OCI-LY3 (cell line): ENCODE measurements at regions not wholly inside any gene's neighbourhood (a gene's known extent, or its start where the extent isn't known, plus 50 kb on each side); places are given as distances from the start of the nearest gene placed in this dataset.

Experiments
- H2AFZ ChIP-seq: fragments of 200-600, 300-600 bp; shearing (Covaris generic); 2 replicates; pipeline ENCODE4 v1.6.0; 2014; ENCODE audit warnings: antibody characterized with exemption, low read depth, low read length
- H3K27ac ChIP-seq: fragments of 200-600, 300-600 bp; sonication (generic); 2 replicates; pipeline ENCODE4 v1.5.1; 2014; ENCODE audit warnings: mild to moderate bottlenecking, low read length, moderate library complexity, mixed read lengths
- H3K27me3 ChIP-seq: fragments of 200-600, 300-600 bp; sonication (generic); 2 replicates; pipeline ENCODE4 v1.6.1; 2014; ENCODE audit warnings: low read depth, low read length, mixed read lengths
- H3K36me3 ChIP-seq: fragments of 200-600, 300-600 bp; sonication (generic); replicated peaks from 2 replicates; pipeline ENCODE3; 2014; ENCODE audit warnings: low read depth, low read length, mixed read lengths
- H3K4me1 ChIP-seq: fragments of 300-600, 200-600 bp; sonication (generic); 2 replicates; pipeline ENCODE4 v1.6.1; 2014; ENCODE audit warnings: low read length, mixed read lengths
- H3K4me2 ChIP-seq: fragments of 200-600, 300-600 bp; sonication (generic); 2 replicates; pipeline ENCODE4 v1.6.1; 2014; ENCODE audit warnings: low read length, mixed read lengths
- H3K4me3 ChIP-seq: fragments of 300-600, 200-600 bp; sonication (generic); 2 replicates; pipeline ENCODE4 v1.5.1; 2014; ENCODE audit warnings: antibody characterized with exemption, mild to moderate bottlenecking, low read length, moderate library complexity
- H3K79me2 ChIP-seq: fragments of 300-600, 200-600 bp; shearing (Covaris generic); 2 replicates; pipeline ENCODE4 v1.6.1; 2014; ENCODE audit warnings: mild to moderate bottlenecking, low read length, mixed read lengths
- H3K9ac ChIP-seq: fragments of 300-600, 200-600 bp; shearing (Covaris generic); 2 replicates; pipeline ENCODE4 v1.6.0; 2014; ENCODE audit warnings: mild to moderate bottlenecking, low read length, moderate library complexity
- H3K9me3 ChIP-seq: fragments of 200-600, 300-600 bp; shearing (Covaris generic); 2 replicates; pipeline ENCODE4 v1.6.1; 2014; ENCODE audit warnings: low read length, mixed read lengths; ENCODE audit not compliant: insufficient read depth
- H4K20me1 ChIP-seq: fragments of 200-600, 300-600 bp; sonication (generic); 2 replicates; pipeline ENCODE4 v1.6.1; 2016; ENCODE audit warnings: low read length, mixed read lengths; ENCODE audit not compliant: insufficient read depth
- CTCF ChIP-seq: fragments of 200-600, 300-600 bp; sonication (generic); IDR thresholded peaks from 2 replicates; pipeline ENCODE4 v1.5.1; 2014; ENCODE audit warnings: antibody characterized with exemption, low read length, low read depth
- EZH2phosphoT487 ChIP-seq: fragments of 200-600 bp; shearing (Covaris generic); IDR thresholded peaks from 2 replicates; pipeline ENCODE4 v1.6.1; 2018; ENCODE audit warnings: antibody characterized with exemption, mixed run types, low read depth

GRCh38 chr1:222931023-222931422 is 116.2 kb downstream of the DISP1 start:
- Histone ChIP-seq H3K4me1 (no peaks in the 10 kb centered on the region), H3K27me3 (no peaks in the 10 kb centered on the region), H3K36me3 (no peaks in the 10 kb centered on the region), H2AFZ (no peak overlapping the region), H3K9me3 (no peaks in the 10 kb centered on the region), H3K9ac (no peak overlapping the region), H3K79me2 (no peaks in the 10 kb centered on the region), H3K27ac (no peak overlapping the region), H4K20me1 (no peaks in the 10 kb centered on the region), H3K4me2 (no peak overlapping the region), H3K4me3 (no peak overlapping the region)
- TF ChIP-seq EZH2phosphoT487 (no peak), CTCF (no peak)

- no peak overlapping the region for H3K4me3 ChIP-seq
- TF ChIP-seq CTCF (no peak), EZH2phosphoT487 (no peak)
- no peak overlapping the region for H2AFZ ChIP-seq
- no peaks in the 10 kb centered on the region for H3K4me1 ChIP-seq
- no peak overlapping the region for H3K4me2 ChIP-seq
- H3K27ac ChIP-seq, result no peak overlapping the region
- no peaks in the 10 kb centered on the region for H3K36me3 ChIP-seq
- no peaks in the 10 kb centered on the region for H3K79me2 ChIP-seq
- H4K20me1 ChIP-seq, result no peaks in the 10 kb centered on the region
- no peaks in the 10 kb centered on the region for H3K27me3 ChIP-seq
- no peaks in the 10 kb centered on the region for H3K9me3 ChIP-seq
- no peak overlapping the region for H3K9ac ChIP-seq
Observed at GRCh38 chr1:222933273-222933672, 118.4 kb downstream of the DISP1 start.

GRCh38 chr1:222935239-222935900 is 120.5 kb downstream of the DISP1 start:
- Histone ChIP-seq H3K9me3 (no peaks in the 10 kb centered on the region), H3K79me2 (no peaks in the 10 kb centered on the region), H3K27me3 (no peaks in the 10 kb centered on the region), H4K20me1 (no peaks in the 10 kb centered on the region), H3K9ac (no peak overlapping the region), H3K27ac (no peak overlapping the region), H2AFZ (no peak overlapping the region), H3K4me1 (no peaks in the 10 kb centered on the region), H3K36me3 (no peaks in the 10 kb centered on the region), H3K4me2 (no peak overlapping the region), H3K4me3 (no peak overlapping the region)
- no peak for TF ChIP-seq CTCF
- TF ChIP-seq EZH2phosphoT487, result no peak

GRCh38 chr1:222936042-222936441 is 121.2 kb downstream of the DISP1 start:
- Histone ChIP-seq H3K4me3 (no peak overlapping the region), H3K27ac (no peak overlapping the region), H3K9ac (no peak overlapping the region), H4K20me1 (no peaks in the 10 kb centered on the region), H3K9me3 (no peaks in the 10 kb centered on the region), H2AFZ (no peak overlapping the region), H3K79me2 (no peaks in the 10 kb centered on the region), H3K27me3 (peaks cover 3% of the 10 kb centered on the region; the same call in 1 of the 2 replicates), H3K4me1 (no peaks in the 10 kb centered on the region), H3K4me2 (no peak overlapping the region), H3K36me3 (no peaks in the 10 kb centered on the region)
- TF ChIP-seq EZH2phosphoT487, result no peak
- no peak for TF ChIP-seq CTCF
